Fibroblast of lung (primary cell): ENCODE measurements at regions not wholly inside any gene's neighbourhood (a gene's known extent, or its start where the extent isn't known, plus 50 kb on each side); places are given as distances from the start of the nearest gene placed in this dataset.

ENCODE experiments used
- DNase-seq, 2 donors: peaks; one replicate each; pipeline versions ENCODE4 v3.0.0 to v3.0.0-alpha.2; 2010; ENCODE audit warnings: low read depth in 2 of 2
- H2AFZ ChIP-seq: 2 replicates; pipeline ENCODE4 v1.5.1; 2012; ENCODE audit warnings: low read length, control low read depth, inconsistent platforms
- H3K27ac ChIP-seq: 2 replicates; pipeline ENCODE4 v1.5.1; 2011; ENCODE audit warnings: low read length, control low read depth; ENCODE audit not compliant: insufficient read depth
- H3K27me3 ChIP-seq: 2 replicates; pipeline ENCODE4 v1.5.1; 2011; ENCODE audit warnings: mild to moderate bottlenecking, low read length; ENCODE audit not compliant: control insufficient read depth, insufficient read depth
- H3K36me3 ChIP-seq: 2 replicates; pipeline ENCODE4 v1.5.1; 2011; ENCODE audit warnings: low read length; ENCODE audit not compliant: control insufficient read depth, insufficient read depth
- H3K4me1 ChIP-seq: 2 replicates; pipeline ENCODE4 v1.5.1; 2011; ENCODE audit warnings: low read length; ENCODE audit not compliant: control insufficient read depth, insufficient read depth; ENCODE audit errors: extremely low read depth
- H3K4me2 ChIP-seq: 2 replicates; pipeline ENCODE4 v1.5.1; 2011; ENCODE audit warnings: low read length, control low read depth; ENCODE audit not compliant: insufficient read depth; ENCODE audit errors: extremely low read depth
- H3K4me3 ChIP-seq, 4 experiments: fragments of 200-600 bp in 1 of 4; sonication (generic) in 1 of 4; replicated peaks in 1 of 4; 2 replicates each; pipeline ENCODE4 v1.5.1; 2011 to 2016; ENCODE audit warnings: low read length in 4 of 4, low read depth in 3 of 4, mild to moderate bottlenecking in 3 of 4, control low read depth in 2 of 4, inconsistent platforms in 1 of 4, mixed read lengths in 1 of 4; ENCODE audit not compliant: insufficient read depth in 1 of 4; ENCODE audit errors: control extremely low read depth in 1 of 4
- H3K79me2 ChIP-seq: 2 replicates; pipeline ENCODE4 v1.5.1; 2012; ENCODE audit warnings: mild to moderate bottlenecking, low read length, inconsistent platforms; ENCODE audit not compliant: control insufficient read depth, insufficient read depth
- H3K9ac ChIP-seq: 2 replicates; pipeline ENCODE4 v1.5.1; 2011; ENCODE audit warnings: mild to moderate bottlenecking, low read length, control low read depth; ENCODE audit not compliant: insufficient read depth
- H3K9me3 ChIP-seq: 2 replicates; pipeline ENCODE4 v1.5.1; 2012; ENCODE audit warnings: low read depth, low read length; ENCODE audit not compliant: control insufficient read depth, insufficient read depth
- H4K20me1 ChIP-seq: 2 replicates; pipeline ENCODE4 v1.5.1; 2011; ENCODE audit warnings: low read length; ENCODE audit not compliant: control insufficient read depth, insufficient read depth; ENCODE audit errors: extremely low read depth
- CTCF ChIP-seq, 2 donors: IDR thresholded peaks in 1 of 2; conservative IDR thresholded peaks in 1 of 2; 1 replicate in 1 of 2; 2 replicates in 1 of 2; pipeline ENCODE4 v1.5.1; 2011 to 2012; ENCODE audit warnings: low read length in 2 of 2, control low read depth in 1 of 2, inconsistent platforms in 1 of 2, low read depth in 1 of 2, mild to moderate bottlenecking in 1 of 2
- EZH2 ChIP-seq: IDR thresholded peaks from 2 replicates; pipeline ENCODE4 v1.5.1; 2012; ENCODE audit warnings: low read length, control low read depth, mild to moderate bottlenecking; ENCODE audit errors: missing control alignments

- Histone ChIP-seq H3K9me3 (no peaks in the 10 kb centered on the region), H3K27ac (no peak overlapping the region), H3K4me2 (no peak overlapping the region), H3K27me3 (no peaks in the 10 kb centered on the region), H3K36me3 (no peaks in the 10 kb centered on the region), H2AFZ (no peak overlapping the region), H3K79me2 (no peaks in the 10 kb centered on the region), H3K9ac (no peak overlapping the region), H3K4me3 (no peak overlapping the region), H4K20me1 (no peaks in the 10 kb centered on the region), H3K4me1 (no peaks in the 10 kb centered on the region)
- no peak for TF ChIP-seq EZH2
- no peak for TF ChIP-seq CTCF (conservative IDR thresholded peaks at IDR 0.05 in 1 of 2, IDR thresholded peaks at IDR 0.05 in 1 of 2; ENCODE audit: low read depth in 1 of 2, low read length in 2 of 2)
- no peak for DNase-seq
Measured at GRCh38 chr5:33161421-33161820, 279.3 kb upstream of the TARS1 start.

- no peak overlapping the region for H3K4me3 ChIP-seq
- DNase-seq, result no peak
- no peak overlapping the region for H3K27ac ChIP-seq
- H3K79me2 ChIP-seq, result no peaks in the 10 kb centered on the region
- H3K9ac ChIP-seq, result no peak overlapping the region
- no peaks in the 10 kb centered on the region for H4K20me1 ChIP-seq
- H3K4me1 ChIP-seq, result no peaks in the 10 kb centered on the region
- no peaks in the 10 kb centered on the region for H3K9me3 ChIP-seq
- TF ChIP-seq CTCF (conservative IDR thresholded peaks at IDR 0.05 in 1 of 2, IDR thresholded peaks at IDR 0.05 in 1 of 2; ENCODE audit: low read depth in 1 of 2, low read length in 2 of 2) (no peak), EZH2 (no peak)
- H3K36me3 ChIP-seq, result no peaks in the 10 kb centered on the region
- H3K4me2 ChIP-seq, result no peak overlapping the region
- no peak overlapping the region for H2AFZ ChIP-seq
- H3K27me3 ChIP-seq, result no peaks in the 10 kb centered on the region
Measured at GRCh38 chr5:33162057-33162456, 278.7 kb upstream of the TARS1 start.

GRCh38 chr5:33166522-33166921 lies 274.2 kb upstream of the TARS1 start:
- no peak overlapping the region for H2AFZ ChIP-seq
- no peaks in the 10 kb centered on the region for H3K36me3 ChIP-seq
- no peak overlapping the region for H3K4me3 ChIP-seq
- no peaks in the 10 kb centered on the region for H3K27me3 ChIP-seq
- no peaks in the 10 kb centered on the region for H3K4me1 ChIP-seq
- H3K9ac ChIP-seq, result no peak overlapping the region
- no peaks in the 10 kb centered on the region for H3K79me2 ChIP-seq
- no peak for DNase-seq
- no peak for TF ChIP-seq EZH2
- TF ChIP-seq CTCF (conservative IDR thresholded peaks at IDR 0.05 in 1 of 2, IDR thresholded peaks at IDR 0.05 in 1 of 2; ENCODE audit: low read depth in 1 of 2, low read length in 2 of 2), result no peak
- H3K9me3 ChIP-seq, result no peaks in the 10 kb centered on the region
- no peak overlapping the region for H3K27ac ChIP-seq
- no peaks in the 10 kb centered on the region for H4K20me1 ChIP-seq
- no peak overlapping the region for H3K4me2 ChIP-seq
